ENCODE measurements at regions not wholly inside any gene's neighbourhood (a gene's known extent, or its start where the extent isn't known, plus 50 kb on each side); places are given as distances from the start of the nearest gene placed in this dataset.
"Not testable (repeated sequence)": the region's sequence is repeated elsewhere in the genome, so short reads cannot be mapped to it uniquely, and the experiment has no call there.

DNA sequence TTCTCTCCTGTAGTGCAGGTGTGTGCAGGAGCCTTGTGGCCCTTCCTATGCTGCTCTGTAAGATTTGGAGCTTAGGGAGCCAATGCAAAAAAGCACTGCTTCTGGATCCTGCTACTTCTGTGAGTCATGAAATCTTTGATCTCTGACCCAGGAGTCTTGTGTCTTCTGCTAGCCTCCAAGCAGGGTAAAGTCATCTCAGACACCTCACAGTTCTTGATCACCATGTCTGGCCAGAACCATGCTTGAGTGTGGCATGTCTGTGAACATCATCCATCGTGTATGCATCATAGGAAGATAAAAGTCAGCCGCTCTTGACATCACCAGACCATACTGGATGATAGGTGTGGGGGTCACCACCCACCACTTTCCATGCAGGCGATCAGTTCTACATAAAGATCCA, 247.8 kb downstream of the RPLP1 start:
- TF ChIP-seq, protein P1, sequence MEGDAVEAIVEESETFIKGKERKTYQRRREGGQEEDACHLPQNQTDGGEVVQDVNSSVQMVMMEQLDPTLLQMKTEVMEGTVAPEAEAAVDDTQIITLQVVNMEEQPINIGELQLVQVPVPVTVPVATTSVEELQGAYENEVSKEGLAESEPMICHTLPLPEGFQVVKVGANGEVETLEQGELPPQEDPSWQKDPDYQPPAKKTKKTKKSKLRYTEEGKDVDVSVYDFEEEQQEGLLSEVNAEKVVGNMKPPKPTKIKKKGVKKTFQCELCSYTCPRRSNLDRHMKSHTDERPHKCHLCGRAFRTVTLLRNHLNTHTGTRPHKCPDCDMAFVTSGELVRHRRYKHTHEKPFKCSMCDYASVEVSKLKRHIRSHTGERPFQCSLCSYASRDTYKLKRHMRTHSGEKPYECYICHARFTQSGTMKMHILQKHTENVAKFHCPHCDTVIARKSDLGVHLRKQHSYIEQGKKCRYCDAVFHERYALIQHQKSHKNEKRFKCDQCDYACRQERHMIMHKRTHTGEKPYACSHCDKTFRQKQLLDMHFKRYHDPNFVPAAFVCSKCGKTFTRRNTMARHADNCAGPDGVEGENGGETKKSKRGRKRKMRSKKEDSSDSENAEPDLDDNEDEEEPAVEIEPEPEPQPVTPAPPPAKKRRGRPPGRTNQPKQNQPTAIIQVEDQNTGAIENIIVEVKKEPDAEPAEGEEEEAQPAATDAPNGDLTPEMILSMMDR (IDR thresholded peaks at IDR 0.05; ENCODE audit: borderline replicate concordance, insufficient read depth, low read depth, low read length) = no peak

DNA sequence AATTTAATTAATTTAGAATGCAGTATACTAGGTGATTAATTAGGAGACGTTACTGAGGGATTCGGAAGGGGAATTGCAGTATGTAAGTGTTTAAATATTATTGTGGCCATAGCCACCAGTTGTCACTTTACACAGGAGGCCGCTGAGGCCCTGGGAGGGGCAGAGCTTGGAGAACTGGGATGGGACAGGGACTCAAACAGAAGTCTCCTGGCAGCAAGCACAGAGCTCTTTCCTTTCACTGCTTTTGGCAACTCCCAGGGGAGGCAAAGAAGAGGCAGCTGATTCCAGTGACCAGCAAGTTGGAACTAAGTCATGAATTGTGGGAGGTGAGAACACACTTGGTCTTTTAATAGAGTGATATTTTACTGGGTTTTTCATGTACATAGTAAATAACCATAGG, 248.6 kb downstream of the RPLP1 start:
- H3K4me3 ChIP-seq (ENCODE audit: low read depth, low read length) = no peak overlapping the region
- TF ChIP-seq, protein P1 (IDR thresholded peaks at IDR 0.05; ENCODE audit: borderline replicate concordance, insufficient read depth, low read depth, low read length) = no peak

More for the DNA sequence above, 247.8 kb downstream of the RPLP1 start:
- H3K4me3 ChIP-seq (ENCODE audit: low read depth, low read length) = no peak overlapping the region

DNA sequence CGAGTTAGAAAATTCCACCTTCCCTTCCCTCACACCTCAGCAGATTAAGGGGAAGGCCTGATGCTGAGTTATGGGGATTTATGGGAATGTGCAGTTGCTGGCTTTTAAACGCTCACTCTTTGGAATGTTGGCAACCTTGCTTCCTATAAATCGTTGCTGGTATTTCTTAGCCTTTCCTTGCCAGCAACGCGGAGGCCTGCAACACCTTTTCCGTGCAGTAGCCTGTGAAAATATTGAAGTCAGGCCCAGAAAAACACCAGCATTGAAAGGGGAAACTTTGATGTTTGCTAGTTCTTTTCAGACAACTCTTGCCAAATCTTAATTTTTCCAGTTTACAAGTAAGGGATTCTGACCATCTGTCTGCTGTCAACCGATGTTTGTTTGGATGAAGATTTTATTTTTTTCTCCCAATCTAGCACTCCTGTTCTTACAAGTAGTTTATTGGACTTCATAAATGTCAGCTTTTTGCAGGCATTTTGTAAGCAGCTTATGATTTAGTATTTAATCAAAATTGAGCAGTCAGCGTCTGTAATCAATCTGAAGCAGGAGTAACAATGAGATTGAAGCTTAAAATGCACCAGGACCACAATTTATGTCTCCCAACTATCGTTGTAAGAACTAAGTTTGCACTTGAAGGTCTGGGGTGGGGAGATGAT, 251.0 kb downstream of the RPLP1 start:
- H3K4me3 ChIP-seq (ENCODE audit: low read depth, low read length) = no peak overlapping the region
- TF ChIP-seq, protein P1 (IDR thresholded peaks at IDR 0.05; ENCODE audit: borderline replicate concordance, insufficient read depth, low read depth, low read length) = no peak

DNA sequence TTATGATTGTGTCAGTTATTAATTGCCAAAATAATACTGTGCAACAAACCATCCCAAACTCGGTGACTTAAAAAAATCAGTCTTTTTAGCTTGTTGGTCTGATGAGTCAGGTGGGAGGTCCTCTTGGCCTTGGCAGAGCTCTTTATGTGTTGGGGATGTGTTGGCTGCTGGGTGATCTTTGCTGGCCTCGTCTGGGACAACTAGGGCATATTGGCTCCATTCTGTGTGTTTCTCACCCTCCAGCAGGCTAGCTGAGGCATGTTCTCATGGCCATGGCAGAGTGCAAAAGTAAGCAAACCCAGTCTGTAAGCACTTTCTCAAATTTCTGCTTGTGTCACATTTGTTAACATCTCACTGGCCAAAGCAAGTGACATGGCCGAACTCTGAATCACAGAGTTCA, 251.6 kb downstream of the RPLP1 start:
- TF ChIP-seq, protein P1 (IDR thresholded peaks at IDR 0.05; ENCODE audit: borderline replicate concordance, insufficient read depth, low read depth, low read length) = no peak
- no peak overlapping the region for H3K4me3 ChIP-seq (ENCODE audit: low read depth, low read length)

DNA sequence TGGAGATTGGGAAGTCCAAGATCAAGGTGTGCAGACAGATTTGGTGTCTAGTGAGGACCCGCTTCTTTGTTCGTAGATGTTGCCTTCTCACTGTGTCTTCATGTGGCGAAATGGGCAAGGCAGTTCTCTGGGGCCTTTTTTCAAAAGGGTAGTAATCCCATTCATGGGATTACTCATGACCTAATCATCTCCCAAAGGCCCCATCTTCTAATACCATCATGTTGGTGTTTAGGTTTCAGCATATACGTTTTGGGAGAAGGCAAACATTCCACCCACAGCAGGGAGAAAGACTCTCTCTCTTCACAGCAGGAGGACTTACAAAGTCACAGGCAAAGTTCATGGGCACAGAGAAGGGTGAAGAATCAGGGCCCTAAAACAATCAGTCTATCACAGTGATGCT, 252.1 kb downstream of the RPLP1 start:
- TF ChIP-seq, protein P1 (IDR thresholded peaks at IDR 0.05; ENCODE audit: borderline replicate concordance, insufficient read depth, low read depth, low read length) = no peak
- no peak overlapping the region for H3K4me3 ChIP-seq (ENCODE audit: low read depth, low read length)

DNA sequence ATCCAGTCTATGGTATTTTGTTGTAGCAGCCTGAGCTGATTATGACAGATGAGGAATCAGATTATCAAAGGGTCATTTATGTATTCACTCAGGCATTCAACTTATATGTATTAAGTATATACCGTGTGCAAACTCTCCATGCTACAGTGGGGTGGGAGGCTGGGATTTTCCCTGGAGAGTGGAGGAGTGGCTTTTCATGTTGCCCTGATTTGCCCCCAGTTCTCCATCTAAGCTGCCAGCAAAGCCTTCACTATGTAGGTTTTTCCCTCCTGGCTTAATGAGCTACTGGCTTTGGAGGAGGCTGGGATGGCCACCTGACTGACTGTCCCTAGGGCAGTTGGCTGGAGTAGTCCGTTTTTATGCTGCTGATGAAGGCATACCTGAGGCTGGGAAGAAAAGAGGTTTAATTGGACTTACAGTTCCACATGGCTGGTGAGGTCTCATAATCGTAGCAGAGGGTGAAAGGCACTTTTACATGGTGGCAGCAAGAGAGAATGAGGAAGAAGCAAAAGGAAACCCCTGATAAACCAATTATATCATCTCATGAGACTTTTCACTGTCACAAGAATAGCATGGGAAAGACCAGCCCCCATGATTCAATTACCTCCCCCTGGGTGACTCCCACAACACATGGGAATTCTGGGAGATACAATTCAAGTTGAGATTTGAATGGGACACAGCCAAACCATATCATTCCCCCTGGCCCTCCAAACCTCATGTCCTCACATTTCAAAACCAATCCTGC, 253.9 kb downstream of the RPLP1 start:
- TF ChIP-seq, protein P1 (IDR thresholded peaks at IDR 0.05; ENCODE audit: borderline replicate concordance, insufficient read depth, low read depth, low read length) = no peak
- no peak overlapping the region for H3K4me3 ChIP-seq (ENCODE audit: low read depth, low read length)

DNA sequence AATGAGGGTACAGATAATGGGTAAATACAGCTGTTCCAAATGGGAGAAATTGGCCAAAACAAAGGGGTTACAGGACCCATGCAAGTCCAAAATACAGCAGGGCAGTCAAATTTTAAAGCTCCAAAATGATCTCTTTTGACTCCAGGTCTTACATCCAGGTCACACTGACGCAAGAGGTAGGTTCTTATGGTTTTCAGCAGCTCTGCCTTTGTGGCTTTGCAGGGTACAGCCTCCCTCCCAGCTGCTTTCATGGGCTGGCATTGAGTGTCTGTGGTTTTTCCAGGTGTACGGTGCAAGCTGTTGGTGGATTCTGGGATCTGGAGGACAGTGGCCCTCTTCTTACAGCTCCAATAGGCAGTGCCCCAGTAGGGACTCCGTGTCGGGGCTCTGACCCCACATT, 254.6 kb downstream of the RPLP1 start:
- not testable (repeated sequence) for H3K4me3 ChIP-seq (ENCODE audit: low read depth, low read length)

DNA sequence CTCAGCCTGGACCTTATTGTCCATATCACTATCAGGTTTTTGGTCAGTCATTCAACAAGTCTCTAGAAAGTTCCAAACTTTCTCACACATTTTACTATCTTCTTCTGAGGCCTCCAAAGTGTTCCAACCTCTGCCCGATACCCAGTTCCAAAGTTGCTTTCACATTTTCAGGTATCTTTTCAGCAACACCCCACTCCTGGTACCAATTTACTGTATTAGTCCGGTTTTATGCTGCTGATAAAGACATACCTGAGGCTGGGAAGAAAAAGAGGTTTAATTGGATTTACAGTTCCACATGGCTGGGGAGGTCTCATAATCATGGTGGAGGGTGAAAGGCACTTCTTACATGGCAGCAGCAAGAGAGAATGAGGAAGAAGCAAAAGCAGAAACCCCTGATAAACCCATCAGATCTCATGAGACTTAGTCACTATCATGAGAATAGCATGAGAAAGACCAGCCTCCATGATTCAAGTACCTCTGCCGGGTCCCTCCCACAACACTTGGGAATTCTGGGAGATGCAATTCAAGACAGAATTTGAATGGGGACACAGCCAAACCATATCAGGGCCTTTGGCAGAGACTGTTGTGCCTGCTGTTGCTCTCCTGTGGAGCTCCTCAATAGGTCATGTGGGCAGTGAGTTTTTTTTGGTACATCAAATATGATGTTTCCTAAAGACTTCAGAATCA, 256.0 kb downstream of the RPLP1 start:
- not testable (repeated sequence) for H3K4me3 ChIP-seq (ENCODE audit: low read depth, low read length)
